GM21717 (cell line): ENCODE measurements at regions not wholly inside any gene's neighbourhood (a gene's known extent, or its start where the extent isn't known, plus 50 kb on each side); places are given as distances from the start of the nearest gene placed in this dataset.
"Not testable (repeated sequence)": the region's sequence is repeated elsewhere in the genome, so short reads cannot be mapped to it uniquely, and the experiment has no call there.

Experiments
- ATAC-seq: cut with Tn5 transposase; IDR thresholded peaks from one replicate; pipeline ENCODE4 v1.9.1; 2021; ENCODE audit warnings: mild to moderate bottlenecking, moderate library complexity; ENCODE audit not compliant: unreplicated experiment

DNA sequence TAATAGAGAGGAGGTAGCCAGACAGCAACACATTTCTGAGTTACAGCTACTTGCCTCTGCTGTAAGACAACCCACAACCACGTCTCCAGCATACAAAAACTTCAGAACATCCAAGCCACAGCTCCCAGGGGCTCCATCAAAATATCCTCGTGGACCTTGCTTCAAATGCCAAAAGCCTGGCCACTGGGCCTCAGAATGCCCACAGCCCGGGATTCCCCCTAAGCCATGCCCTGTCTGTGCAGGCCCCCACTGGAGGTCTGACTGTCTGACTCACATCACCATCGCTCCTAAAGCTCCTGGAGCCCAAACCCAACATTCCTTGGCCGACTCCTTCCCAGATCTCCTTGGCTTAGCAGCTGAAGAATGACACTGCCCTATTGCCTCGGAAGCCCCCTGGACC lies 186.6 kb upstream of the MAGEB16 start:
- ATAC-seq, result not testable (repeated sequence)

GRCh38 chrX:35617836-35618235 lies 180.3 kb upstream of the MAGEB16 start:
- no peak for ATAC-seq

DNA sequence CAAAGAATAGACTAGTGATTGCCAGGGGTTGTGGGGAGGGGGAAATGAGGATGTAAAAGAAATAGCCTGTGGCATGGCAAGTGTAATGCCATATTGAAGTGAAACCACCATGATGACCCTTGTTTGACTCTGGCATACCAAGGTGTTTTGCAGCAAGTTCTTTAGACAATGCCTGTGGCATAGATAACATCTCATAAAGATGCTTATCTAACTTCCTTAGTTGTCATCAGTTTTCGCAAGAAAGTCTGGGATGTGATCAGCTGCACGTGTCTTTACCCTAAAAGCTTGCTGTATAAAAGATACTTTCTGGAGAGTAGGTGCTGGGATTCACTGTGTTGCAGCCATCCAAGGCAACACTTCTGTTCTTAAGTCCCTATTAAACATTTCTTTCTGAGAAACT lies 176.1 kb upstream of the MAGEB16 start:
- no peak for ATAC-seq

DNA sequence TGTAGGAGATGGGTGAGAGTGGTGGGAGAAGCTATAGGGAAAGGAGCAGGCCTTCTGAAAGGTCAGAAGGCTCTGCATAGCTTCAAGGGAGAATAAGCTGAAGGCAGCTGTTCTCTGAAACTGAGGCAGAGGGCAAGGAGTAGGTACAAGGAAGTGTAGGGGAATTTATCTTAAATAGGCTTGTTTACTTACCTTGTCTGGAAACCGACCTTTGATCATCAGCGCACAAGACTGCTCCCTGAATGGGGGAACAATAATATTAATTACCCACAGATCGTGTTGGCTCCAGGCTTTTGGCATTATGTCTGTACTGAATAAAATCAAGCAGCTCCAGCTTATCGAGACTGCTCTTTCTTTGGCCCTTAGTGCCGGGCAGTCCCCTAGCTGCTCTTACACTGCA lies 175.5 kb upstream of the MAGEB16 start:
- no peak for ATAC-seq

DNA sequence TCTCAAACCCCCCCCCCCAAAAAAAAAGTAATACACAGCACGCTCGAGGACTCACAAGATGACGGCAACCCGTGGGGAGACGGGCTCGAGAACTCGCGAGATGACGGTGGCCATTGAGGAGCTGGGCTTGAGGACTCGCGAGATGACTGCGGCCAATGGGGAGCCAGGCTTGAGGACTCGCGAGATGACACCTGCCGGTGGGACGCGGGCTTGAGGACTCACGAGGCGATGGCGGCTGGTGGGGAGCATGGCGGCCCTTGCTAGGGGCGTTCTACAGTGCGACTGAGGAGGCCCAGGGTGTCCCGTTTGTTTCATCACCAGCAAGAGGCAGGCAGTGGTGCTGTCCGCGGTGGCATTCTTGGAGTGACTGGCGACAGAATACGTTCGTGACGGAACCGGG lies 172.4 kb upstream of the MAGEB16 start:
- no peak for ATAC-seq

GRCh38 chrX:35626124-35626523 lies 172.0 kb upstream of the MAGEB16 start:
- ATAC-seq, result no peak

GRCh38 chrX:35635971-35636370 lies 162.2 kb upstream of the MAGEB16 start:
- ATAC-seq, result not testable (repeated sequence)

DNA sequence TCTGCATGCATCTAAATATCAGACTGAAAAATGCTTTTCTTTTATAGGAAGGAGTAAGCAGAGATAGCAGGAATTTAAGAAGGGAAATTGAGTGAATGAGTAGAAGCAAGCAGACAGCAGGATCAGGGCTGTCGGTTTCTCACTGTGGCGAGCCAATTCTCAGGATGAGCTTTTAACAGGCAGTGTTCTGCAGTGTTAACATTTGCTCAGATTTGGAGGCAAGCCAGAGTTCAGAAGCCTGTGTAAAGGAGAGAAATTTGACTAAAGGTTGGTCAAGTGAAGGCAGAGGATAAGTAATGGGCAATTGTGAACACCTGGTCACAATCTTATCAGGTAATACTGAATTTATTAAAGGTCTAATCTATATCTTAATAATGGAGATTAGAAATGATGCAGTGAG lies 133.3 kb upstream of the MAGEB16 start:
- ATAC-seq, result no peak

GRCh38 chrX:35665311-35665710 lies 132.8 kb upstream of the MAGEB16 start:
- ATAC-seq, result no peak

DNA sequence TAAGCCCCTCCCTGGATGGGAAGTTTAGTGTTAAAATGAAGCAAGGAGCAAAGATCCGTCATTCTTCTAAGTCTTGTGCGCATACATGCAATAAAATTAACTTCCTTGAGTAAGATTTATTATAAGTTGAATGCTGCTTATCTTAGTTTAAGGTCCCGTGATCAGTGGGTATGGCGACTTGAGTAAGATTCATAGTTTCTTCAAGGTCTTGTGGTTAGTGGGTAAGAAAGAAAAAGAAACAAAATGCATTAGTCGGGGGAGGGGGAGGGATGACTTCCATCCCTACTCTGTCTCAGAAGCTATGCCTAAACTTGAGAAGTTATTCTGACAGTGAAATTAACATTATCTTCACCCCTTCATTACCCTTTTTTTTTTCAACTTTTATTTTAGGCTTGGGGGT lies 127.3 kb upstream of the MAGEB16 start:
- no peak for ATAC-seq

DNA sequence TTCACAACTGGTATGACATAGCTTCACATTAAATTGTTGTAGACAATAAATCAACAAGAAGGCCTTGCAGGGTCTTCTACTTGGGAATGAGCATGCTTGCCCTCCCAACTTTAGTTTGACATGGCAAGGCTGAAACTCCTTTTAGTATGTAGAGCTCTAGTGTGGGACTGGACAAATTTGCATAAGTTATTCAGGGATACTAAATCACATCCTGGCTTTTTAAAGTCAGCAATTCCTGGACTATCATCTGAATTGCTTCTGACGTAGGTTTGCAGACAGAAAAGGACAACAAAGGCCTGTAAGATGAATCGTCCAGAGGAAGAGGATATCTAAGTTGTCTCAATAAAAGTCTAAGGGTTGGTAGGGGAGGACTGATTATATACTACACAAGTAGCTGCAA lies 123.0 kb upstream of the MAGEB16 start:
- no peak for ATAC-seq

GRCh38 chrX:35680940-35681346 lies 117.2 kb upstream of the MAGEB16 start:
- ATAC-seq, result no peak

GRCh38 chrX:35682476-35682875 lies 115.7 kb upstream of the MAGEB16 start:
- ATAC-seq, result no peak

GRCh38 chrX:35696760-35697234 lies 101.3 kb upstream of the MAGEB16 start:
- peak; percentile 54 for ATAC-seq

- ATAC-seq, result no peak
Observed at GRCh38 chrX:35699642-35700041, 98.5 kb upstream of the MAGEB16 start.

GRCh38 chrX:35700121-35700520 lies 98.0 kb upstream of the MAGEB16 start:
- no peak for ATAC-seq

DNA sequence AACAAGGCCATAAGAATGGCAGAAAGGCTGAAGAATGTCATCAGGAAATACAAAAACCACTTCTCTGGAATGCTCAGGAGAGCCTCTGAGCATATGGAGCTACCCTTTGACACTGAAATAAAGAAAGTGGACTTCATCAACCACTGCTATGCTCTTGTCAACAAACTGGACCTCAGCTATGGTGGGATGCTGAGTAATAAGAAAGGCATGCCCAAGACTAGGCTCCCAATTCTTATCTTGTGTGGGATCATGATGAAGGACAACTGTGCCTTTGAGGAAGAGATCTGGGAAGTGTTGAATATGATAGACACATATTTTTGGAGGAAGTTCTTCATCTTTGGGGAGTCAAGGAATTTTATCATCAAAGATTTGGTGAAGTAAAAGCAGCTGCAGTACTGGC lies 86.9 kb upstream of the MAGEB16 start:
- ATAC-seq, result no peak

DNA sequence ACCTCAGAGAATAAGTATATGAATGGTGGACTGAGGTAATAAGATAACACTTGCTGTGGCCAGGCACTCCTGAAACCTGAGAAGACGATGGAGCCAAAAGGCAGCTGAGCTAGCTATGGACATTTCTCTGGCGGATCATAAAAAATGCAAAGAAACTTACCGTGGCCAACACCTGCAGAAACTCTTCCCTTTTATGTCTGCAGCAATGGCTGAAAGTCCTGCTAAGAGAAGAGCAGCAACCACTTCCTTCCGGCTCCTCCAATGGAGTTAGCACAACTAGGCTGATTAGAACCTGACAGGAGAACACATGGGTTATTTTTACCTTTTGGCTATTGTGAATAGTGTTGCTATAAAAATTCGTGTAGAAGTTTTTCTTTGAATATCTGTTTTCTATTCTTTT lies 76.0 kb upstream of the MAGEB16 start:
- no peak for ATAC-seq

- no peak for ATAC-seq
Observed at GRCh38 chrX:35726176-35726575, 72.0 kb upstream of the MAGEB16 start.

GRCh38 chrX:35728481-35728880 lies 69.7 kb upstream of the MAGEB16 start:
- no peak for ATAC-seq

DNA sequence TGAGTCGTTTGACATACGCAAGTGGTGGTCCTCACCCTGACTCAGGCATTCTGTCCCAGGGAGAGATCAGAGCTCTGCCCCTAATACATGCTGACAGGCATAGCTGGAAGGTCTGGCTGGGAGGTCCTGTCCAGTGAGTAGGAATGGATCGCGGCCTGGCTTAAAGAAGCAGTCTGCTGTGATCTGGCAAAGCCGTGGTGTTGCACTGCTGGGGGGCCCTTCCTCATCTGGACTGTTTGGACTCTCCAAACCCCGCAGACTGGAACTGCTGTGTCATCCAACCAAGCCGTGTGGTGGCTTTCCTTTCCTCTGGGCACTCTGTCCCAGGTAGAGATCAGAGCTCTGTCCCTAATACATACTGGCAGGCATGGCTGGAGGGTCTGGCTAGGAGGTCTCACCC lies 64.3 kb upstream of the MAGEB16 start:
- no peak for ATAC-seq

DNA sequence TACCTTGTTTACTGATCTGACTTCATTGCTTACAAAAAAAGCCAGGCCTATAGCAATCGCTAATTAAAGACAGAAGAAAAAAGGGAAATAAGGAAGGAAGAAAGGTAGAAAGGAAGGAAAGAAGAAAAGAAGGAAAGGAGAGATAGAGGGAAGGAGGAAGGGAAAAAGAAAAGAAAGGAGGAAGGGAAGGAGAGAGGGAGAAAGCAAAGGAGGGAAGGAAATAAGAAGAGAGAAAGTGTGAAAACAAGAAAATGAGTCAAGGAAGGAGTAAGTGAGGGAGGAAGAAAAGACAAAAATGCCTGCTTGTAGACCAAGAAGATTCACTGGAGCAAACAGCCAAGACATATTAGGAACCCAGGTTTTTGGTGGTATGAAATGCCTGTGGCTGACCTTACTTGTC lies 57.0 kb upstream of the MAGEB16 start:
- no peak for ATAC-seq

DNA sequence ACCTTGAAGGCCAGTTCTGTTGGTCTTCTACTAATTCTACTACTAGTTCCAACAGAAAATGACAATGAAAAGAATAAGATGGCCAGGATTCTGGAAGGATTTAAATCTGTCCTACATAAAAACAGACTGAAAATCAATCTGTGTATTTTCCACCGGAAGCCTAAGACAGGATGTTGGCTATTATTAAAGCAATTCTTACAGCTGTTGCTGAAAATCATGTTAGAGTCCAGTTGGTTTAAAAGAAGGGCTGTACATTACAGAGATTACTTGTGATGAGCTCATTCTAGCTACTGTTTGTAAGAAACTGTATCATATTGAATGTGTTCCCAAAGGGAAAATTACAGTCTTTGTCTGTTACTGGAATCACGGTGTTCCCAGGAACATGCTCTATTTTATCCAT lies 54.8 kb upstream of the MAGEB16 start:
- ATAC-seq, result no peak
